Transverse colon (tissue), 4 donors: ENCODE measurements at regions not wholly inside any gene's neighbourhood (a gene's known extent, or its start where the extent isn't known, plus 50 kb on each side); places are given as distances from the start of the nearest gene placed in this dataset.

Experiments
- DNase-seq: peaks from one replicate; pipeline ENCODE4 v3.0.0-alpha.2; 2019
- H3K27ac ChIP-seq, 4 donors: fragments of 200-600 bp; sonication (generic); 2 replicates each; pipeline ENCODE4 v1.5.1; 2016 to 2018; ENCODE audit warnings: inconsistent platforms in 4 of 4
- H3K27me3 ChIP-seq: fragments of 200-600 bp; sonication (generic); 2 replicates; pipeline ENCODE4 v1.5.1; 2017; ENCODE audit warnings: inconsistent platforms
- H3K36me3 ChIP-seq, 4 donors: fragments of 200-600 bp; sonication (generic); 2 replicates each; pipeline ENCODE4 v1.5.1; 2017 to 2019; ENCODE audit warnings: inconsistent platforms in 4 of 4
- H3K4me1 ChIP-seq, 4 donors: fragments of 200-600 bp; sonication (generic); 2 replicates each; pipeline ENCODE4 v1.5.1; 2017 to 2020; ENCODE audit warnings: inconsistent platforms in 4 of 4
- H3K4me3 ChIP-seq, 4 donors: fragments of 200-600 bp; sonication (generic); 1 replicate in 1 of 4; 2 replicates in 3 of 4; pipeline versions ENCODE4 v1.5.1 to v1.6.1; 2017 to 2019; ENCODE audit warnings: inconsistent platforms in 4 of 4
- H3K9me3 ChIP-seq, 2 donors: fragments of 200-600 bp; sonication (generic); 2 replicates each; pipeline ENCODE4 v1.5.1; 2017 to 2019; ENCODE audit warnings: inconsistent platforms in 2 of 2
- CTCF ChIP-seq, 5 experiments: fragments of 200-600 bp in 3 of 5; fragments of 450-650 bp in 2 of 5; sonication (generic) in 3 of 5; IDR thresholded peaks; 1 replicate in 2 of 5; 2 replicates in 3 of 5; pipeline ENCODE4 v1.5.1; 2016 to 2017; ENCODE audit warnings: antibody characterized with exemption in 5 of 5, inconsistent platforms in 3 of 5, mild to moderate bottlenecking in 2 of 5, moderate library complexity in 1 of 5
- EP300 ChIP-seq: sonication (generic); formaldehyde crosslinking; IDR thresholded peaks from one replicate; pipeline ENCODE4 v1.6.1; 2017; ENCODE audit warnings: antibody characterized with exemption, low read depth
- POLR2A ChIP-seq: fragments of 450-650 bp; IDR thresholded peaks from one replicate; pipeline ENCODE4 v1.6.1; 2016; ENCODE audit warnings: antibody characterized with exemption, mild to moderate bottlenecking, moderate library complexity
- POLR2AphosphoS5 ChIP-seq, 3 donors: sonication (generic); formaldehyde crosslinking; IDR thresholded peaks; one replicate each; pipeline ENCODE4 v1.6.1; 2016; ENCODE audit warnings: antibody characterized with exemption in 3 of 3
- WGBS, 2 donors: methylation state at CpG; one replicate each; pipeline ENCODE4 v1.1.5; 2018; ENCODE audit warnings: low coverage in 1 of 2; 5-methylcytosine and 5-hydroxymethylcytosine counted together
- in situ Hi-C, 4 donors: fragments of 200-750 bp; cut with MboI; loops; one replicate each; pipeline versions ENCODE4 v1.15.0 to v1.15.1; 2017; ENCODE audit warnings: low sequenced_read_pairs in 3 of 4, low pct_ligation_motif_present in 1 of 4, low pct_unique_long_range_greater_than_20kb in 1 of 4
- intact Hi-C: fragments of 100-400 bp; cut with DNase I; formaldehyde crosslinking; loops from one replicate; pipeline ENCODE4 v1.15.1; 2023; ENCODE audit warnings: low total_unique reads

- Histone ChIP-seq H3K9me3 (no peaks in the 10 kb centered on the region), H3K27ac (no peak overlapping the region), H3K4me1 (peaks cover 0 to 17% (median 11%) of the 10 kb centered on the region in 4 donors), H3K36me3 (no peaks in the 10 kb centered on the region), H3K4me3 (no peak overlapping the region), H3K27me3 (no peaks in the 10 kb centered on the region)
- no peak for TF ChIP-seq POLR2AphosphoS5 (IDR thresholded peaks at IDR 0.05)
- TF ChIP-seq CTCF (IDR thresholded peaks at IDR 0.05), result no peak
- no peak for TF ChIP-seq POLR2A
- no peak for TF ChIP-seq EP300
- in situ Hi-C loops (no loop called here), intact Hi-C loops (no loop called here)
- WGBS, 2 donors, result 22 to 25% methylated on average over 1 of the region's 1 CpG
- DNase-seq, result no peak
Measured at GRCh38 chr1:73801912-73802429, 396.0 kb downstream of the LRRIQ3 start.

- no peak for DNase-seq
- no peak overlapping the region for H3K4me3 ChIP-seq
- intact Hi-C loops (no loop called here), in situ Hi-C loops (no loop called here)
- TF ChIP-seq CTCF (IDR thresholded peaks at IDR 0.05), result no peak
- no peak for TF ChIP-seq POLR2A
- H3K27me3 ChIP-seq, result no peaks in the 10 kb centered on the region
- H3K27ac ChIP-seq, result no peak overlapping the region
- H3K9me3 ChIP-seq, result no peaks in the 10 kb centered on the region
- H3K4me1 ChIP-seq, result peaks cover 0 to 17% (median 11%) of the 10 kb centered on the region in 4 donors
- WGBS, 2 donors, result 24 to 25% methylated on average over 2 of the region's 2 CpGs
- H3K36me3 ChIP-seq, result no peaks in the 10 kb centered on the region
Measured at GRCh38 chr1:73800376-73800775, 397.6 kb downstream of the LRRIQ3 start.

GRCh38 chr1:73789965-73790364, 408.0 kb downstream of the LRRIQ3 start:
- H3K4me3 ChIP-seq, result no peak overlapping the region
- TF ChIP-seq POLR2AphosphoS5 (IDR thresholded peaks at IDR 0.05) (no peak), CTCF (IDR thresholded peaks at IDR 0.05) (no peak), POLR2A (no peak), EP300 (no peak)

GRCh38 chr1:73784026-73784425, 413.9 kb downstream of the LRRIQ3 start:
- in situ Hi-C loops (no loop called here), intact Hi-C loops (no loop called here)
- no peak overlapping the region for H3K27ac ChIP-seq
- no peak for TF ChIP-seq POLR2A
- no peak for TF ChIP-seq POLR2AphosphoS5 (IDR thresholded peaks at IDR 0.05)
- TF ChIP-seq CTCF (IDR thresholded peaks at IDR 0.05), result no peak
- no peaks in the 10 kb centered on the region for H3K36me3 ChIP-seq
- DNase-seq, result no peak
- WGBS, 2 donors, result 53 to 72% methylated on average over 2 of the region's 2 CpGs
- peaks cover 0 to 4% (median 2%) of the 10 kb centered on the region in 4 donors for H3K4me1 ChIP-seq
- H3K27me3 ChIP-seq, result no peaks in the 10 kb centered on the region
- H3K9me3 ChIP-seq, result no peaks in the 10 kb centered on the region
- no peak overlapping the region for H3K4me3 ChIP-seq

More at GRCh38 chr1:73789965-73790364, 408.0 kb downstream of the LRRIQ3 start:
- no peak for DNase-seq
- H3K9me3 ChIP-seq, result no peaks in the 10 kb centered on the region
- no peak overlapping the region for H3K27ac ChIP-seq
- intact Hi-C loops, result no loop called here
- in situ Hi-C loops, result no loop called here
- H3K36me3 ChIP-seq, result no peaks in the 10 kb centered on the region
- H3K27me3 ChIP-seq, result no peaks in the 10 kb centered on the region
- H3K4me1 ChIP-seq, result no peaks in the 10 kb centered on the region
